ENCODE measurements at regions not wholly inside any gene's neighbourhood (a gene's known extent, or its start where the extent isn't known, plus 50 kb on each side); places are given as distances from the start of the nearest gene placed in this dataset.
"Not testable (repeated sequence)": the region's sequence is repeated elsewhere in the genome, so short reads cannot be mapped to it uniquely, and the experiment has no call there.

DNA sequence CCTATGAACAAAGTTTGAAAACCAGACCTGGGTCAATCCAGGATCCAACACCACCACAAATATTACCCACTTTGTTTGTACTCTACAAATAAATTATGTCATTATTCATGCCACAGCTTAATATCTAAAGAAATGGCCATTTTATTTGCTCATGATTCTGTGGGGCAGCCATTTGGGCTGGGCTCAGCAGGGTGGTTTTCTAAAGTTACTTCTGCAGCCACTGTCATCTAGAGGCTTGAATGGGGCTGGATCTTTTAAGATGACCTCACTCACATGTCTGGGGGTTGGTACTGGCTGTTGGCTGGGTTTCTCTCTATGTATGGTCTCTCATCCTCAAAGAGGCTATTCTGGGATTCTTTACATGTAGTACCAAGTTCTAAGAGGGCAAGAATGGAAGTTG is 96.2 kb downstream of the VCPKMT start:
- no peak for DNase-seq

DNA sequence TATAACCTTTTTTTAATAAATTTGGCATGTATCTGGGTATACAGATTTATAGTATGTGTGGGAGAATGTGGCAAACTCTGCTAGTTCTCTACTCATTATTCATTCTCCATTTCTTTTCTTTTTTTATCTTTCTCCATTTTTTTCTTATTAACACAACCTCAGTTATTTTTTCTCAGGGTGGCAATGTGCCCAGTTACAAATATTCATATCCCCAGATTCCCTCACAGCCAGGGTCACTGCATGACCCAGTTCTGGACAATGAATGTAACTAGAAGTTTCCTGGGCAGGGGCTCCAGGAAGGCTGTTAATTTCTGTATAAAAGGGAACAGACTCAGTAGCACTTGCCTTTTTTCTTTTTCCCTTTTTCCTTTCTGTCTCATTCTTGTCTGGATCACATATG is 95.6 kb downstream of the VCPKMT start:
- DNase-seq = no peak

DNA sequence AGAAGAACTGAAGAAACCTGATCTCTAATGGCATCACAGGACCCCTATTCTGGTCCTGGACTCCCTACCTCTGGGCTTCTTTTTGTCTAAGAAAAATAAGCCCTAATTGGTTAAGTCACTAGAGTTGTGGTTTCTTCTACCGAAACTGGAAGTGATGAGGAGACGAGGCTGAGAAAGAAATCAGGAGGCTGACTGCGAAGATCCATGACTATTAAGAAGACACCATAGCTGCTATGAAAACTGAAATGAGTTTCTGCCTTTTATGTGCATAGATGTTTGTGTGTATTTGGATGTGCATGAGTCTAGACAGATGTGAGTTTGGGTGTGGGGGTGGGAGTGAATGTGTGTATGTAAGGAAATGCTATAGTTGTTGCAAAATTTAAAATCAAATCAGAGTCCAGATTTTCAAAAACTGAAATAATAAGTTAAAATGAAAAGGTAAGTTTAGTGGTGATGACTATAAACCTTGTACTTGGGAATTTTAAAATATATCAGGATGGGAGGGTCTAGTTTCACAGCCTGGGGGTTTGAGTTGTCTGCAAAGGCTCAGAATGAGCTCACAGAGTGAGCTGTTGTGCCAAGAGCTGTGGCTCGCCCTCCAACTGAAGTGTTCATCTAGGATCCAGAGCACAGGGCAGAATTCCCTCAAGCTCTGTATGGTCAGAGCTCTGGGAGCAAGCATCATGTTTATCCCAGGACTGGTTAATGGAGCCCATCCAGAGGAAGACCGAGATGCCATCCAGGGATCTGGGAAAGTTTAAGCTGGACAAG is 94.9 kb downstream of the VCPKMT start:
- no peak for DNase-seq

GRCh38 chr14:50022661-50023060 is 93.7 kb downstream of the VCPKMT start:
- DNase-seq = no peak

DNA sequence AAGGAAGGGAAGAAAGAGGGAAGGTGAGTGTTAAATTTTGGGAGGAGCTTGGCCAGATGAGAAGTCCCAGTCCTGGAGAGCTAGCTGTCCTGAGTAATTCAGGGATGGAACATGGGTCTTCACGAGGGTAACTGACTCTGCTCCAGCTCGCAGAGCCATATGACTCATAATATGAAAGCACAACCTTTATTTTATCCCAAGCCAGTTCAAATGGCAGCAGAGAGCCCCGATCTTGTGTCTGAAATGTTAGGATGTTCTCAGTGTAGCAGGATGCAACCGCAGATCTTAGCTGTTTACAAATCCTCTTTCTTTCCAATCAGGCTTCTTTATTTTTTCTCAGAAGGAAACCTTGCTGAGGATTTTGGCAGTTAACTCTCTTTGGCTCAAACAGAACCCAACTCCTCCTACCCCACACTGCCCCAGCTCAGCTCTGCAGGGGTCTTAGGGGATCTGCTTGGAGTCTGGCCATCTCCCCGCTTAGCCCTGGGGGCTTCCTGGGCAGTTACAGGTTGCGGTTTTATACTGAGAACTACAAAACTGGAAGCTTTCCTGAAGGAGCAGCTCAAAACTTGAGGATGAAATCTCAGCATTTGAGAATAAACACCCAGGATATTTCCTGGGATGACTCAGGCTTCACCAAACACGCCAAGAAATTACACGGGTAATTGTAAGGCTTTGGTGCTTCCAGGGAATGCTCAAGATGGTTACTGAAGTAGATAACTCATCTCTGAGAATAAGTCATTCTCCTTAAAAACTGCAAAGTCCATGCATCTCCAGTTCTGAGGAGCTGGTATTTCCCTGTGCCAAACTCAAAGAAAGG is 92.5 kb downstream of the VCPKMT start:
- DNase-seq = no peak

DNA sequence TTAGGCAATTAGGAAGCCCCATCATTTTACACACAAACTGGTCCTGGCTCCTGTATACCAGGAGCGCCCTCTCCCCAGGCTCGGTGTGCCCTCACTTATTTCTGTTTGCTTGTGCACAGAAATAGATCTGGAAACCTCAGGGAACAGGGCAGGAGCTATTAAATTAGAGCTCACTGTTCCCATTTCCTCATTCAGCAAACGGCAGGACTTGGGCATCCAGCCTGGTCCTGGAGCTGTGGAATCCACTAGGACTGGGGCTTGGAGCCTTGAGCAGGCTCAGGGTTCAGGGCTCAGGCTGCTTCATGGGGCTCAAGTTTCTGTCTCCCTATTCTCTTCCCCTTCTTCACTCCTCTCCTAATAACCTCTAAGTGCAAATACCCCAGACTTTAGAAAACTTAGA is 91.3 kb downstream of the VCPKMT start:
- DNase-seq = no peak

GRCh38 chr14:50025776-50026175 is 90.6 kb downstream of the VCPKMT start:
- peak; percentile 81 to 91 for DNase-seq

GRCh38 chr14:50026396-50026795 is 90.0 kb downstream of the VCPKMT start:
- DNase-seq = no peak

DNA sequence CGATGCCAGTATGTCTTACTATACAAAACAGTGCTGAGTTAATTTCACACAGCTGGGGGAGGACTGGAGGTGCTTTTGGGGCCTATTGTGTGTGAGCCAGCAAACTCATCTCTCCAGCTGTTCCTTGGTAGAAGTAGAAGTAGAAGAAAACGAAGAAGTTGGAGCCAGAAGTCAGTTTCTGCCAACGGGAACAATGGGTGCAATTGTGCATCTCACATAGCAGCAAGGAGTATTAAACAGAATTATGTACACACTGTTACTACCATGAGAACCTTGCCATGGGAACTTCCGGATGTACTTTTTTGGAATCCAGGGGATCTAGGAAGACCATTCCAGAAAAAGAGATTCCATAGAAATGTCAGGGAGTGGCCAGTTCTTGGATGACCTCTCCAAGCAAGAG is 88.6 kb downstream of the VCPKMT start:
- DNase-seq = no peak

GRCh38 chr14:50028458-50028857 is 87.9 kb downstream of the VCPKMT start:
- no peak for DNase-seq

DNA sequence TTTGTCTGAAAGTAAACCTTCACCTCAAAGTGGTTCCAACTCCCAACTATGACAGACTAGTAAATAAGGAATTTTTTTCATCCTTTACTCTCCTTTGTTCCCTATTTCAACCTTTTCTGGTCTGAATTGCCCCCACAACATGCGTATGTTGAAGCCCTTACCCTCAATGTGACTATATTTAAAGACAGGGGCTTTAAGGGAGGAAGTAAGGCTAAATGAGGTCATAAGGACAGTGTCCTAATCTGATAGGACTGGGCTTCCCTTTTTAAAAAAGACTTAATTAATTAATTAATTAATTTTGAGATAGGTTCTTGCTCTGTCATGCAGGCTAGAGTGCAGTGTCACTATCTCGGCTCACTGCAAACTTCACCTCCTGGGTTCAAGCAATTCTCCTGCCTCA is 86.3 kb downstream of the VCPKMT start:
- no peak for DNase-seq

GRCh38 chr14:50030911-50031310 is 85.5 kb downstream of the VCPKMT start:
- not testable (repeated sequence) for DNase-seq

DNA sequence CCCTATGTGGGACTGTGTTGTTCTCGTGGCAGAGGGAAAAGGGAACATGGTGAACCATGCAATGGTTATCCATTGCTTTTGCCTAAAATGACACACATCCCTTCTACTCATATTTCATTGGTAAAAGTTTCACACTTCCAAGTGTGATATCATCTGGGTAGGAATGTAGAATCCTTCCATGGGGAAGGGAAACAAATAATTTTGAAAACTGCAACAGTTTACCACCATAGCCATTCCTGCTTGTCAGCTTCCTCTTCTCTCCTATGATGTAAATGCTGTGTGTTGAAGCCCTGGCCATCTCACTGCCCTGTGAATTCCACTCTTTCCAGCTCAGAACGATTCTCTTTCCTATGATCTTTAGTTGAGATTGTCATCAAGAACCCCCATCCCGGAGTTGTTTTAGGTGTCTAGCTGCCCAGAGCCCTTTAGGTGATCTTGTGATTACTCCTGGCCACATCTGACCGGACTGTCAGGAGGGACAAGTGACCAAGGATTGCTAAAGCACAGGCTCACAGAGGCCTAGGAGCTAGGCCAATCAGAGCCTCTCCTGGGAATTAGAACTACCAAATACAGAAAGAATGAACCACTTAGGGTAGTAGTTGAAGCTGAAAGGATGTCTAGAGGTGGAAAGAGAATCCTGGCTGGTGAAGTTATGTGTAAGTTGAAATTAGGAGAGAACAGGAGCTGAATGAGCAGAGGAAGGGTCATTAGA is 84.6 kb downstream of the VCPKMT start:
- no peak for DNase-seq

- DNase-seq = not testable (repeated sequence)
Measured at GRCh38 chr14:50032462-50033167, 83.8 kb downstream of the VCPKMT start.

GRCh38 chr14:50035214-50035613 is 81.2 kb downstream of the VCPKMT start:
- DNase-seq = no peak

DNA sequence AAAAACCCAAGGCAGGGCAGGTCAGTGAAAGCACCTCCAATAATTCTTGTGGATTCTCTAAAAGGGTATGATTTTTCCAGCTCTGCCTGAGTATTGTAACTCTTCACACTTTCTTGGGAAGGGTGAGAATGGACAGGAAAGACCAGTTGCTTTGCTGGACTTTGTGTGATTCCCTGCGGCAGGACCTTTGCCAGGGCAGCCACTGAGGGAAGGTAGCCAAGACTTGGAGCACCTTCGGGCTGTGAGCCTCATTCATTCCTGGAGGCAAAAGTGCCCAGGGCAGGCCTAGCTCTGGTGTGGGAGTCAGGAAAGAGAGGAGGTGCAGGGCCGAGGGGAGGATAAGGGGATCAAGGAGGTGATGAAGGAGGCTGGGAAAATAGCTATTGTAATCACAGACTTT is 80.2 kb downstream of the VCPKMT start:
- DNase-seq = no peak

- no peak for DNase-seq
Measured at GRCh38 chr14:50036637-50037036, 79.7 kb downstream of the VCPKMT start.

DNA sequence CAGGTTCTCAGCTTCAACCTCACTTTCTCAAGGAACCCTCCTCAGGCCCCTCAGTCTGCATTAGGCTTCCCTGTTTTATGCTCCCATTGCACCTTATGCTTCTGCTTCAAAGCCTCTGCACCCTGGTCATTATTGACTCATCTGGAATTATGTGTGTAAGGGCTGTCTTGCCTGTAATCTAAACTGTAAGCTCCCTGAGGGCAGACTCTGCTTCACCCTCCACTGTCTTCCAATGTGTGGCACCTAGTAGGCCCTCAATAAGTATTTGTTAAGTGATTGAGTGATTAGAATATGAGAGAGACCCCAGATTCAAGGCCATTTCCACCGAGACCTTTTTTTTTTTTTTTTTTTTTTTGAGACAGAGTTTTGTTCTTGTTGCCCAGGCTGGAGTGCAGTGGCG is 79.1 kb downstream of the VCPKMT start:
- DNase-seq = no peak

GRCh38 chr14:50037852-50038251 is 78.5 kb downstream of the VCPKMT start:
- DNase-seq = no peak

DNA sequence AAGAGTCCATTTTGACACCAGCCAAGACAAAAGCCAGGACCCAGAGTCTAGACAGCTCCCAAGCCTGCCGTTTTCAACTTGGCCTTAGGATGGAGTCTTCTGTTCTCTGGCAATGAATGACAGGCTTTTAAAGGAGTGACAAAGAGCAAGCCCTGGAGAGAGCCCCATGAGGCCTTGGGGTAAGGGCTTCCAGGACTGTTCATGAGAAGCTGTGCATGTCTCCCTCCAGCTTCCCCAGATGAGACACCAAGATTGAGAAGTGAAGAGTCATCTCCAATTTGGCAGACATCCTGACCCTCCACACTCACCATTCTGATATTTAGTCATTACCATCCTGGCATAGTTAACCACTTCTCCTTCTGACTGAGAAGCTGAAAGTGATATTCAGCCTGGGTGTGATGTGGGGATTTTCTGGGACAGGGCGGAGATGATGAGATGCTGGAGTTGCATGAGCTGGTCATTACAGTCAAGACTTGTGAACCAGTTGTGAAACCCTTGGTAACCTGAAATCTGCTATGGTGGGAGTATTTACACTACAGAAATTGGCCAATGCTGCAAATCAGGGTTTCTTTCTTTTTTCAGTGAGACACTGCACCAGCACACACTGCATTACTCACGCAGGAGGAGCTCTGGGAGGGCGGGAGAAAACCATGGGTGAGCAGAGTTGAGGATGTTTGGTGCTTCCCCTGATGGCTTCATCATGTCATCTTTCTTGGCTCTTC is 77.8 kb downstream of the VCPKMT start:
- DNase-seq = no peak

GRCh38 chr14:50039120-50039517 is 77.3 kb downstream of the VCPKMT start:
- DNase-seq = no peak

DNA sequence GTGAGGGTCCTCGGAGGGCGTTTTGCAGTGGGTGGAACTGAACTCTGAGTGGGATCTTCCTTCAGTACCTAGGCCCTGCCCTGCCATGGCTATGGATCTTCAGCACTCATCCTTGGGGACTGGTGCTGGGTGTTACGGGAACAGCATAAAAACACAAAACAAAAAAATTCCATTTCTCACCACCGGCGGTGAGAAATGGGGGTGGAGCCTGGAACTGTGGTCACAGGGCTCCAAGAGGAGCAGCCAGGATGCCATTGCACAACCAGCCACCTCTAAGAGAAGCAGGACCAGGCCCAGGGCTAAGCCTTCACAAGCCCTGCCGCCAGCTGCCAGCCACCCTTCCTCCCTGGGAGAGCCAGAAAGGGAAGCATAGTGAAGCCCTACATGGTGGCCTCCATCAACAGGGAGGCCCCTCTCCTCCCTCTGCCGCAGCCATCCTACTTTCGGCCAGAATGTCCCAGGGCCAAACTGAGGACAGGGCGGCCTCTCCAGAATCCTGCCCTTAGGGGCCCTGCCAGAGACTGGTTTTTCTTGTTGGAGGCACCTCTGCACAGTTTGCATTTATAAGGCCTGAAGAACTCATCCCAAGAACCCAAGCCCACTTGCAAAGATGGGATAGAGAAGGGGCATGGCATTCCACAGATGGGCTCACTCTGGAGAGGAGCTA is 76.5 kb downstream of the VCPKMT start:
- no peak for DNase-seq

Measured in NCI-H524 (cell line).